Tibial nerve (tissue), 3 donors: ENCODE measurements at regions not wholly inside any gene's neighbourhood (a gene's known extent, or its start where the extent isn't known, plus 50 kb on each side); places are given as distances from the start of the nearest gene placed in this dataset.

Experiments used
- POLR2A ChIP-seq, 2 donors: fragments of 450-650 bp; IDR thresholded peaks; one replicate each; pipeline ENCODE4 v1.6.1; 2017; ENCODE audit warnings: antibody characterized with exemption in 2 of 2, mild to moderate bottlenecking in 2 of 2, moderate library complexity in 2 of 2
- TF ChIP-seq, protein P1 (sequence below), 5 experiments: fragments of 200-600 bp in 3 of 5; fragments of 450-650 bp in 2 of 5; sonication (generic) in 3 of 5; IDR thresholded peaks; one replicate each; pipeline ENCODE4 v1.5.1; 2016 to 2019; ENCODE audit warnings: antibody characterized with exemption in 5 of 5, mild to moderate bottlenecking in 3 of 5, moderate library complexity in 2 of 5

DNA sequence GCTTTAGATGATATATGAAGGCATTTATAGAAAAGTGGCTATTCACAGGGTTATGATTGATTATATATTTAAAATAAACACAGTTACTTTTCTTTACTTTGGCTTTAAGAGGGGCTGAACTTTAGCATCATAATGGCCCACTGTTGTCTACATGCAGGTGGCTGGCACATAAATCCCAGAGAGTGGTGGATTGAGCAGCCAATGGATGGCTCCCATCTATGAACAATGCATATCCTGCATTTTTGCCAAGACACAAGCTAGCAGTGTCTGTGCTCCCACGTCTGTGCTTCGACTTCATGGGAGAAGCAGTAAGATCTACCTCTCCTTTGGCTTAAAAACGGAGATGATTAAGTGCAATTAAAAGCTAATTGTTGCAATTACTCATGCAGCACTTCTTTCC is 373.2 kb upstream of the CDH11 start:
- TF ChIP-seq, protein P1, sequence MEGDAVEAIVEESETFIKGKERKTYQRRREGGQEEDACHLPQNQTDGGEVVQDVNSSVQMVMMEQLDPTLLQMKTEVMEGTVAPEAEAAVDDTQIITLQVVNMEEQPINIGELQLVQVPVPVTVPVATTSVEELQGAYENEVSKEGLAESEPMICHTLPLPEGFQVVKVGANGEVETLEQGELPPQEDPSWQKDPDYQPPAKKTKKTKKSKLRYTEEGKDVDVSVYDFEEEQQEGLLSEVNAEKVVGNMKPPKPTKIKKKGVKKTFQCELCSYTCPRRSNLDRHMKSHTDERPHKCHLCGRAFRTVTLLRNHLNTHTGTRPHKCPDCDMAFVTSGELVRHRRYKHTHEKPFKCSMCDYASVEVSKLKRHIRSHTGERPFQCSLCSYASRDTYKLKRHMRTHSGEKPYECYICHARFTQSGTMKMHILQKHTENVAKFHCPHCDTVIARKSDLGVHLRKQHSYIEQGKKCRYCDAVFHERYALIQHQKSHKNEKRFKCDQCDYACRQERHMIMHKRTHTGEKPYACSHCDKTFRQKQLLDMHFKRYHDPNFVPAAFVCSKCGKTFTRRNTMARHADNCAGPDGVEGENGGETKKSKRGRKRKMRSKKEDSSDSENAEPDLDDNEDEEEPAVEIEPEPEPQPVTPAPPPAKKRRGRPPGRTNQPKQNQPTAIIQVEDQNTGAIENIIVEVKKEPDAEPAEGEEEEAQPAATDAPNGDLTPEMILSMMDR (IDR thresholded peaks at IDR 0.05) = no peak
- TF ChIP-seq POLR2A (IDR thresholded peaks at IDR 0.05) = no peak
